K562 (cell line): ENCODE measurements at regions not wholly inside any gene's neighbourhood (a gene's known extent, or its start where the extent isn't known, plus 50 kb on each side); places are given as distances from the start of the nearest gene placed in this dataset.

Experiments
- ATAC-seq: fragments of 200-7000 bp; cut with Tn5 transposase; 3 replicates; pipeline ENCODE4 v1.9.1; 2020; ENCODE audit warnings: moderate library complexity
- BruUV-seq: library from RNA; stranded (reverse); fragments of 400-500 nt; replicated peaks from 2 replicates; lab custom pipeline; 2021; lab: Mats Ljungman, UMichigan
- CTCF ChIA-PET: fragments of 300-600 bp; formaldehyde crosslinking; extraction: SDS; loops from one replicate; lab custom pipeline; 2021; ENCODE audit warnings: low intra/inter-chr PET ratio; lab: Yijun Ruan, JAX
- POLR2A ChIA-PET: fragments of 300-600, 350-650 bp; sonication (Branson Sonifier 250); formaldehyde crosslinking; extraction: SDS; loops from one replicate; lab custom pipeline; 2021; ENCODE audit warnings: antibody characterized with exemption, inconsistent platforms; lab: Yijun Ruan, JAX
- DNase-seq, 4 experiments: peaks; one replicate each; pipeline versions ENCODE4 v3.0.0 to v3.0.0-alpha.2; 2011 to 2018; ENCODE audit warnings: low spot score in 3 of 4, mixed read lengths in 3 of 4; ENCODE audit errors: extremely low read depth in 1 of 4
- FAIRE-seq: peaks from 2 replicates; lab custom pipeline; 2011; peaks lifted over from hg19 to GRCh38; lab: Jason Lieb, UNC
- H2AFZ ChIP-seq: 2 replicates; pipeline ENCODE4 v1.6.0; 2011; ENCODE audit warnings: low read depth, low read length, control low read depth, inconsistent platforms
- H3K27ac ChIP-seq: fragments of 200-600 bp; 3 replicates; pipeline ENCODE4 v1.8.0; 2011; ENCODE audit warnings: low read depth, mild to moderate bottlenecking, control low read depth, inconsistent platforms, low read length, moderate library complexity, mixed read lengths; ENCODE audit errors: extremely low read depth
- H3K27me3 ChIP-seq, 2 experiments: fragments of 300-600 bp in 1 of 2; 2 replicates in 1 of 2; 3 replicates in 1 of 2; pipeline versions ENCODE4 v1.6.0 to v1.8.0; 2011; ENCODE audit warnings: inconsistent platforms in 2 of 2, low read length in 2 of 2, mild to moderate bottlenecking in 1 of 2, mixed read lengths in 1 of 2, moderate library complexity in 1 of 2; ENCODE audit not compliant: control insufficient read depth in 2 of 2, insufficient read depth in 2 of 2
- H3K36me3 ChIP-seq: fragments of 300-600 bp; 3 replicates; pipeline ENCODE4 v1.8.0; 2011; ENCODE audit warnings: mild to moderate bottlenecking, low read length, inconsistent platforms; ENCODE audit not compliant: control insufficient read depth, insufficient read depth
- H3K4me1 ChIP-seq, 2 experiments: fragments of 200-600 bp in 1 of 2; replicated peaks in 1 of 2; 2 replicates in 1 of 2; 3 replicates in 1 of 2; pipeline versions ENCODE4 v1.5.1 to v1.8.0; 2011; ENCODE audit warnings: inconsistent platforms in 2 of 2, low read length in 2 of 2, mild to moderate bottlenecking in 1 of 2, mixed read lengths in 1 of 2, moderate library complexity in 1 of 2; ENCODE audit not compliant: control insufficient read depth in 2 of 2, insufficient read depth in 2 of 2
- H3K4me2 ChIP-seq: 2 replicates; pipeline ENCODE4 v1.6.1; 2011; ENCODE audit warnings: low read length, control low read depth, inconsistent platforms, mixed read lengths; ENCODE audit not compliant: insufficient read depth
- H3K4me3 ChIP-seq: fragments of 200-600 bp; sonication (generic), shearing (Covaris generic); 2 replicates; pipeline ENCODE4 v1.5.1; 2016; ENCODE audit warnings: control low read depth, inconsistent platforms
- H3K79me2 ChIP-seq: fragments of 200-600 bp; 3 replicates; pipeline ENCODE4 v1.8.0; 2011; ENCODE audit warnings: low read length, inconsistent platforms; ENCODE audit not compliant: control insufficient read depth, insufficient read depth
- H3K9ac ChIP-seq, 2 experiments: 2 replicates each; pipeline versions ENCODE4 v1.6.0 to v1.6.1; 2011; ENCODE audit warnings: low read depth in 2 of 2, low read length in 2 of 2, control low read depth in 1 of 2, inconsistent platforms in 1 of 2, mild to moderate bottlenecking in 1 of 2, mixed read lengths in 1 of 2; ENCODE audit not compliant: insufficient read depth in 1 of 2
- H3K9me1 ChIP-seq: one replicate; pipeline ENCODE4 v1.6.0; 2011; ENCODE audit warnings: inconsistent platforms, mild to moderate bottlenecking, low read length, moderate library complexity; ENCODE audit not compliant: control insufficient read depth, insufficient read depth
- H3K9me3 ChIP-seq: replicated peaks from 2 replicates; pipeline ENCODE4 v1.5.1; 2011; ENCODE audit warnings: low read depth, low read length, inconsistent platforms; ENCODE audit not compliant: control insufficient read depth, insufficient read depth
- H4K20me1 ChIP-seq: replicated peaks from 2 replicates; pipeline ENCODE4 v1.6.1; 2011; ENCODE audit warnings: low read length, inconsistent platforms, mixed read lengths; ENCODE audit not compliant: control insufficient read depth, insufficient read depth
- ARID2 ChIP-seq: fragments of 450-650 bp; IDR thresholded peaks from 2 replicates; pipeline ENCODE4 v1.6.1; 2017; ENCODE audit warnings: antibody characterized with exemption, mild to moderate bottlenecking
- ATF1 ChIP-seq, 2 experiments: fragments of 450-650 bp in 1 of 2; IDR thresholded peaks; 2 replicates each; pipeline ENCODE4 v1.6.1; 2016; ENCODE audit warnings: missing compliant biosample characterization in 1 of 2, missing genetic modification characterization in 1 of 2
- COPS2 ChIP-seq: fragments of 450-650 bp; conservative IDR thresholded peaks from 2 replicates; pipeline ENCODE4 v1.6.1; 2016; ENCODE audit warnings: mild to moderate bottlenecking, moderate library complexity
- IFI16 ChIP-seq: fragments of 250-450 bp; sonication (Bioruptor Pico); IDR thresholded peaks from 2 replicates; pipeline ENCODE4 v2.1.2; 2022; ENCODE audit warnings: mild to moderate bottlenecking, inconsistent platforms
- RBM15 ChIP-seq: fragments of 200-400 bp; formaldehyde crosslinking; IDR thresholded peaks from 2 replicates; pipeline ENCODE4 v1.6.1; 2018; ENCODE audit warnings: mild to moderate bottlenecking, low read length, moderate library complexity; ENCODE audit not compliant: insufficient read depth
- RBM25 ChIP-seq: fragments of 200-400 bp; formaldehyde crosslinking; IDR thresholded peaks from 2 replicates; pipeline ENCODE4 v1.6.1; 2018; ENCODE audit warnings: low read length, low read depth, moderate library complexity; ENCODE audit not compliant: severe bottlenecking
- RNF219 ChIP-seq: fragments of 250-450 bp; sonication (Bioruptor Pico); IDR thresholded peaks from 2 replicates; pipeline ENCODE4 v1.5.0; 2022; ENCODE audit warnings: mild to moderate bottlenecking
- STAT5A ChIP-seq: IDR thresholded peaks from 2 replicates; pipeline ENCODE4 v1.6.1; 2012; ENCODE audit warnings: low read length, inconsistent platforms, borderline replicate concordance
- TAF15 ChIP-seq: fragments of 200-400 bp; formaldehyde crosslinking; IDR thresholded peaks from 2 replicates; pipeline ENCODE4 v1.6.1; 2017; ENCODE audit warnings: mild to moderate bottlenecking, low read depth, low read length, moderate library complexity
- TSC22D4 ChIP-seq: fragments of 450-650 bp; IDR thresholded peaks from 2 replicates; pipeline ENCODE4 v1.6.1; 2016; ENCODE audit warnings: missing genetic modification characterization, missing biosample characterization, control low read depth
- ZFP36 ChIP-seq: fragments of 150-350 bp; IDR thresholded peaks from 2 replicates; pipeline ENCODE4 v1.6.1; 2018; ENCODE audit warnings: low read length, low read depth; ENCODE audit not compliant: partially characterized antibody
- WGBS: fragments of 100-300 bp; shearing (Covaris generic); methylation state at CpG from one replicate; pipeline ENCODE4 v1.1.6; 2016; ENCODE audit warnings: low coverage, mixed read lengths; ENCODE audit not compliant: insufficient coverage; ENCODE audit errors: missing lambda C conversion rate; 5-methylcytosine and 5-hydroxymethylcytosine counted together
- in situ Hi-C: fragments of 300-500 bp; cut with MboI; formaldehyde crosslinking; loops from 4 replicates; pipeline ENCODE4 v1.15.0; 2018; ENCODE audit warnings: inconsistent platforms, mixed read lengths
- intact Hi-C: fragments of 100-400 bp; cut with micrococcal nuclease; formaldehyde crosslinking; loops from 2 replicates; pipeline ENCODE4 v1.14.2; 2022

GRCh38 chr20:57867181-57867803, 157.5 kb upstream of the PMEPA1 start:
- no peaks in the 10 kb centered on the region for H3K9me3 ChIP-seq
- no peak for DNase-seq
- peaks cover 3 to 32% of the 10 kb centered on the region in 2 experiments; a peak in 2 of 5 replicates for H3K27me3 ChIP-seq
- no peaks in the 10 kb centered on the region for H3K9me1 ChIP-seq
- no TSS peak for BruUV-seq
- H2AFZ ChIP-seq, result no peak overlapping the region
- in situ Hi-C loops, result no loop called here
- H3K79me2 ChIP-seq, result no peaks in the 10 kb centered on the region
- H3K9ac ChIP-seq, result no peak overlapping the region
- FAIRE-seq, result no peak
- H3K36me3 ChIP-seq, result no peaks in the 10 kb centered on the region
- no peaks in the 10 kb centered on the region for H3K4me1 ChIP-seq
- ChIA-PET CTCF (no interaction called here), POLR2A (no interaction called here)
- no peak for ATAC-seq
- no peaks in the 10 kb centered on the region for H4K20me1 ChIP-seq
- intact Hi-C loops, result no loop called here
- 1% methylated on average over 10 of the region's 10 CpGs for WGBS
- H3K4me3 ChIP-seq, result no peak overlapping the region
- H3K27ac ChIP-seq, result no peak overlapping the region
- TF ChIP-seq ATF1 (CRISPR knock-in tag; IDR thresholded peaks at IDR 0.05) (no peak), ATF1 (tag; IDR thresholded peaks at IDR 0.05) (no peak), COPS2 (no peak), TSC22D4 (tag) (no peak), ZFP36 (peak; percentile 29), ARID2 (no peak), TAF15 (no peak), IFI16 (no peak), RBM15 (no peak), RBM25 (peak; percentile 32), STAT5A (no peak), RNF219 (CRISPR knock-in tag) (no peak)
- TF ChIP-seq, all 486 proteins: peak for 2
- H3K4me2 ChIP-seq, result no peak overlapping the region
